MM.1S (cell line): ENCODE measurements at regions not wholly inside any gene's neighbourhood (a gene's known extent, or its start where the extent isn't known, plus 50 kb on each side); places are given as distances from the start of the nearest gene placed in this dataset.

Experiments
- CTCF ChIP-seq: fragments of 300-600 bp; sonication (generic); IDR thresholded peaks from 2 replicates; pipeline ENCODE4 v1.5.1; 2016; ENCODE audit warnings: antibody characterized with exemption, low read length, mixed read lengths
- EZH2phosphoT487 ChIP-seq: fragments of 300-600 bp; sonication (generic); IDR thresholded peaks from 2 replicates; pipeline ENCODE4 v1.6.1; 2018; ENCODE audit warnings: antibody characterized with exemption, low read length

- TF ChIP-seq CTCF (no peak), EZH2phosphoT487 (no peak)
Measured at GRCh38 chr4:8728536-8729407, 136.2 kb downstream of the CPZ start.
